Hepatocyte (in vitro differentiated cells): ENCODE measurements at regions not wholly inside any gene's neighbourhood (a gene's known extent, or its start where the extent isn't known, plus 50 kb on each side); places are given as distances from the start of the nearest gene placed in this dataset.

Source experiments
- DNase-seq: peaks from one replicate; pipeline ENCODE4 v3.0.0-alpha.2; 2016; ENCODE audit warnings: low spot score
- H2AFZ ChIP-seq: fragments of 200-600 bp; sonication (generic); 2 replicates; pipeline ENCODE4 v1.6.0; 2016; ENCODE audit warnings: antibody characterized with exemption, mild to moderate bottlenecking
- H3K27ac ChIP-seq: fragments of 200-600 bp; sonication (generic); 2 replicates; pipeline ENCODE4 v1.5.1; 2016; ENCODE audit warnings: mild to moderate bottlenecking
- H3K27me3 ChIP-seq: fragments of 200-600 bp; sonication (generic); 2 replicates; pipeline ENCODE4 v1.6.1; 2016
- H3K36me3 ChIP-seq: fragments of 200-600 bp; sonication (generic); replicated peaks from 2 replicates; pipeline ENCODE4 v1.5.1; 2016; ENCODE audit warnings: low read depth; ENCODE audit not compliant: insufficient read depth
- H3K4me1 ChIP-seq: fragments of 200-600 bp; sonication (generic); 2 replicates; pipeline ENCODE4 v1.5.1; 2016; ENCODE audit warnings: mild to moderate bottlenecking, moderate library complexity; ENCODE audit not compliant: insufficient read depth
- H3K4me2 ChIP-seq: fragments of 200-600 bp; sonication (generic); 2 replicates; pipeline ENCODE4 v1.6.0; 2016
- H3K4me3 ChIP-seq: fragments of 200-600 bp; sonication (generic); 2 replicates; pipeline ENCODE4 v1.5.1; 2016; ENCODE audit warnings: mild to moderate bottlenecking
- H3K79me2 ChIP-seq: fragments of 200-600 bp; sonication (generic); 2 replicates; pipeline ENCODE4 v1.6.0; 2017; ENCODE audit warnings: mild to moderate bottlenecking
- H3K9me2 ChIP-seq: fragments of 200-600 bp; sonication (generic); replicated peaks from 2 replicates; pipeline ENCODE4 v1.6.0; 2017; ENCODE audit warnings: mild to moderate bottlenecking; ENCODE audit not compliant: insufficient read depth
- H3K9me3 ChIP-seq: fragments of 200-600 bp; sonication (generic); 2 replicates; pipeline ENCODE4 v1.5.1; 2016; ENCODE audit warnings: low read depth, mild to moderate bottlenecking
- H4K20me1 ChIP-seq: fragments of 200-600 bp; sonication (generic); 2 replicates; pipeline ENCODE4 v1.6.0; 2016; ENCODE audit warnings: mild to moderate bottlenecking; ENCODE audit not compliant: insufficient read depth, poor library complexity, severe bottlenecking
- CTCF ChIP-seq: fragments of 200-600 bp; sonication (generic); IDR thresholded peaks from 2 replicates; pipeline ENCODE4 v1.5.1; 2016; ENCODE audit warnings: antibody characterized with exemption, mild to moderate bottlenecking; ENCODE audit not compliant: poor library complexity
- EZH2 ChIP-seq: fragments of 200-600 bp; sonication (generic); IDR thresholded peaks from 2 replicates; pipeline ENCODE4 v1.6.1; 2016; ENCODE audit warnings: antibody characterized with exemption, mild to moderate bottlenecking, borderline replicate concordance
- EZH2phosphoT487 ChIP-seq: fragments of 200-600 bp; sonication (generic); IDR thresholded peaks from one replicate; pipeline ENCODE4 v1.6.1; 2018; ENCODE audit warnings: antibody characterized with exemption, mild to moderate bottlenecking, low read depth, moderate library complexity; ENCODE audit not compliant: unreplicated experiment, severe bottlenecking
- WGBS: methylation state at CpG from one replicate; pipeline ENCODE4 v1.1.6; 2016; ENCODE audit warnings: low lambda C conversion rate; ENCODE audit errors: missing lambda C conversion rate; 5-methylcytosine and 5-hydroxymethylcytosine counted together

GRCh38 chr5:128770907-128771306, 194.4 kb upstream of the SLC27A6 start:
- Histone ChIP-seq H3K79me2 (no peaks in the 10 kb centered on the region), H3K4me1 (no peaks in the 10 kb centered on the region), H3K9me3 (no peaks in the 10 kb centered on the region), H3K27ac (no peak overlapping the region), H3K27me3 (no peaks in the 10 kb centered on the region), H3K4me3 (no peak overlapping the region), H2AFZ (no peak overlapping the region), H3K9me2 (no peaks in the 10 kb centered on the region), H3K4me2 (no peak overlapping the region), H4K20me1 (no peaks in the 10 kb centered on the region), H3K36me3 (no peaks in the 10 kb centered on the region)
- TF ChIP-seq EZH2 (no peak), CTCF (no peak), EZH2phosphoT487 (no peak)
- DNase-seq, result no peak
- 57% methylated on average over 2 of the region's 2 CpGs for WGBS

DNA sequence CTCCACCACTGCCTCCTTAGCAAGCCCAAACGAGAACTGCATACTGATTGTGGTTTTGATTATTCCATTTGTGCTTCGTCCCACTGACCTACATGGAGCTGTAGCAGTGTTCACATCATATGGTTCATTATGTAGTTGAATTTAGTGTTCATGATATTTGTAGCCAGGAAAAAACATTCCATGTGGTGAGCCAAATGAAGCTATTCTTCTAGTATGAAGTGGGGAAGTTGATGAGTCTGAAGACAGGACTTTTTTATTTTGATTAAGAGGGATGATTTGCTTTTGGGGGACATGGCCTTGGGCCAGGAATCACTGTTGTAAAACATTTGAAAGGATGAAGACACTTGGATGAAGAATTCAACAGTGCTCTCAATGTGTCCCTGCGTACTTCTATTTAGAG, 192.9 kb upstream of the SLC27A6 start:
- Histone ChIP-seq H3K4me2 (no peak overlapping the region), H3K36me3 (no peaks in the 10 kb centered on the region), H3K4me1 (no peaks in the 10 kb centered on the region), H3K9me3 (no peaks in the 10 kb centered on the region), H3K27ac (no peak overlapping the region), H3K4me3 (no peak overlapping the region), H2AFZ (no peak overlapping the region), H4K20me1 (no peaks in the 10 kb centered on the region), H3K79me2 (no peaks in the 10 kb centered on the region), H3K27me3 (no peaks in the 10 kb centered on the region), H3K9me2 (no peaks in the 10 kb centered on the region)
- no peak for DNase-seq
- WGBS, result 74% methylated on average over 3 of the region's 3 CpGs
- TF ChIP-seq EZH2, result no peak

- Histone ChIP-seq H3K9me3 (no peaks in the 10 kb centered on the region), H3K27ac (no peak overlapping the region), H3K79me2 (no peaks in the 10 kb centered on the region), H3K27me3 (no peaks in the 10 kb centered on the region), H3K9me2 (no peaks in the 10 kb centered on the region), H3K36me3 (no peaks in the 10 kb centered on the region), H3K4me2 (no peak overlapping the region), H2AFZ (no peak overlapping the region), H3K4me3 (no peak overlapping the region), H4K20me1 (no peaks in the 10 kb centered on the region), H3K4me1 (no peaks in the 10 kb centered on the region)
- no peak for TF ChIP-seq CTCF
- no peak for TF ChIP-seq EZH2
- no peak for TF ChIP-seq EZH2phosphoT487
- DNase-seq, result no peak
- 81% methylated on average over 4 of the region's 4 CpGs for WGBS
Measured at GRCh38 chr5:128773378-128773777, 191.9 kb upstream of the SLC27A6 start.

DNA sequence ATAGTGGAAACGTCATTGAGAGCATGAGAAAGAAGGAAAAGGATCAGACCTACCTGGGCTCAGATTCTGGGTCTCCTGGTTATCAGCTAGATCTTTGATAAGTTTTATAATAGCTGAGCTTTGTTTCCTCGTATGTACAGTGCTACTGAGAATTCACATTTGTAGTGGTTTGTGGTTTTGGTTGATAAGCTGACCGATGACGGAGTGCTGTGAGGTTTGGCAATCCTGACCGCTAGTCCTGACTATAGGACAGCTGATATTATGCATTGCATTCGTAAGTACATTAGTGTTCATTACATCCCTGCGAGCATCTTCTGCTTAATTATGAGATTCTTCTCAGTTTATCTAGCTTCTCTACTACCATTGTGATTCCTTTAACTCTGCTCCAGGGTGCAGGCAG, 190.7 kb upstream of the SLC27A6 start:
- H3K4me2 ChIP-seq, result no peak overlapping the region
- WGBS, result 75% methylated on average over 7 of the region's 7 CpGs
- DNase-seq, result no peak

More for the DNA sequence above, 190.7 kb upstream of the SLC27A6 start:
- Histone ChIP-seq H3K79me2 (no peaks in the 10 kb centered on the region), H3K9me2 (no peaks in the 10 kb centered on the region), H3K4me1 (no peaks in the 10 kb centered on the region), H3K27ac (no peak overlapping the region), H4K20me1 (no peaks in the 10 kb centered on the region), H3K9me3 (no peaks in the 10 kb centered on the region), H3K4me3 (no peak overlapping the region), H2AFZ (no peak overlapping the region), H3K36me3 (no peaks in the 10 kb centered on the region), H3K27me3 (no peaks in the 10 kb centered on the region)
- no peak for TF ChIP-seq CTCF
- TF ChIP-seq EZH2phosphoT487, result no peak
- TF ChIP-seq EZH2, result no peak
